Non-pigmented ciliary epithelial cell (primary cell): ENCODE measurements at regions not wholly inside any gene's neighbourhood (a gene's known extent, or its start where the extent isn't known, plus 50 kb on each side); places are given as distances from the start of the nearest gene placed in this dataset.

ENCODE experiments used
- DNase-seq: peaks from one replicate; pipeline ENCODE4 v3.0.0-alpha.2; 2010; ENCODE audit warnings: low read depth

- DNase-seq, result no peak
Observed at GRCh38 chr20:48079028-48079427, 293.7 kb upstream of the SULF2 start.

- no peak for DNase-seq
Observed at GRCh38 chr20:48076747-48077146, 291.5 kb upstream of the SULF2 start.

GRCh38 chr20:48076247-48076646, 291.0 kb upstream of the SULF2 start:
- DNase-seq, result no peak

- DNase-seq, result no peak
Observed at GRCh38 chr20:48075591-48076174, 290.4 kb upstream of the SULF2 start.

- DNase-seq, result no peak
Observed at GRCh38 chr20:48070991-48071652, 285.8 kb upstream of the SULF2 start.

- DNase-seq, result no peak
Observed at GRCh38 chr20:48069596-48069995, 284.3 kb upstream of the SULF2 start.

- DNase-seq, result no peak
Observed at GRCh38 chr20:48066851-48067250, 281.6 kb upstream of the SULF2 start.

GRCh38 chr20:48066246-48066645, 281.0 kb upstream of the SULF2 start:
- DNase-seq, result no peak

- DNase-seq, result no peak
Observed at GRCh38 chr20:48065833-48066232, 280.6 kb upstream of the SULF2 start.

GRCh38 chr20:48064929-48065328, 279.6 kb upstream of the SULF2 start:
- no peak for DNase-seq

- no peak for DNase-seq
Observed at GRCh38 chr20:48060841-48061720, 275.8 kb upstream of the SULF2 start.

- no peak for DNase-seq
Observed at GRCh38 chr20:48058611-48059559, 273.6 kb upstream of the SULF2 start.

GRCh38 chr20:48057739-48058138, 272.5 kb upstream of the SULF2 start:
- DNase-seq, result no peak

GRCh38 chr20:48057251-48057650, 272.0 kb upstream of the SULF2 start:
- no peak for DNase-seq

- no peak for DNase-seq
Observed at GRCh38 chr20:48056218-48056617, 270.9 kb upstream of the SULF2 start.

- no peak for DNase-seq
Observed at GRCh38 chr20:48054051-48054450, 268.8 kb upstream of the SULF2 start.

- no peak for DNase-seq
Observed at GRCh38 chr20:48052475-48052835, 267.2 kb upstream of the SULF2 start.

- DNase-seq, result no peak
Observed at GRCh38 chr20:48051794-48052474, 266.7 kb upstream of the SULF2 start.

GRCh38 chr20:48049641-48050040, 264.4 kb upstream of the SULF2 start:
- DNase-seq, result no peak

- no peak for DNase-seq
Observed at GRCh38 chr20:48049171-48049570, 263.9 kb upstream of the SULF2 start.

- DNase-seq, result no peak
Observed at GRCh38 chr20:48047447-48047846, 262.2 kb upstream of the SULF2 start.
